ENCODE measurements at regions not wholly inside any gene's neighbourhood (a gene's known extent, or its start where the extent isn't known, plus 50 kb on each side); places are given as distances from the start of the nearest gene placed in this dataset.

DNA sequence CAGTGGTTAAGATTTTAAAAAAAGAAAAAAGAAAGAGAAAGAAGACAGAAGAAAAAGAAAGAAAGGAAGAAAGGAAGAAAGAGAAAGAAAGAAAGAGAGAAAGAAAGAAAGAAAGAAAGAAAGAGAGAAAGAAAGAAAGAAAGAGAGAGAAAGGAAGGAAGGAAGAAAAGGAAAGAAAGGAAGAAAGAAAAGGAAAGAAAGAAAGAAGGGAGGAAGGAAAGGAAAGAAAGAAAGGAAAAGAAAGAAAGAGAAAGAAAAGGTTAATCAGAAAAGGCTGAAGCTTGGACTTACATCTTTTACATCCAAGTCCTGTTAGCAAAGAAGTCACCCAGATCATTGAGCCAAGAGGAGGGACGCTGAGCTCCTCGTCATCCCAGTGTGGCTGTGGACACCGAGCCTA lies 70.0 kb downstream of the IRX2 start:
- Histone ChIP-seq H3K27ac (no peak overlapping the region), H3K27me3 (replicated peaks) (no peaks in the 10 kb centered on the region), H3K36me3 (replicated peaks) (no peaks in the 10 kb centered on the region), H3K4me3 (ENCODE audit: low read depth, low read length) (no peak overlapping the region)
- in situ Hi-C loops (cut with HindIII; ENCODE audit: low pct_ligation_motif_present, low sequenced_read_pairs), result no loop called here
- TF ChIP-seq, protein P1, sequence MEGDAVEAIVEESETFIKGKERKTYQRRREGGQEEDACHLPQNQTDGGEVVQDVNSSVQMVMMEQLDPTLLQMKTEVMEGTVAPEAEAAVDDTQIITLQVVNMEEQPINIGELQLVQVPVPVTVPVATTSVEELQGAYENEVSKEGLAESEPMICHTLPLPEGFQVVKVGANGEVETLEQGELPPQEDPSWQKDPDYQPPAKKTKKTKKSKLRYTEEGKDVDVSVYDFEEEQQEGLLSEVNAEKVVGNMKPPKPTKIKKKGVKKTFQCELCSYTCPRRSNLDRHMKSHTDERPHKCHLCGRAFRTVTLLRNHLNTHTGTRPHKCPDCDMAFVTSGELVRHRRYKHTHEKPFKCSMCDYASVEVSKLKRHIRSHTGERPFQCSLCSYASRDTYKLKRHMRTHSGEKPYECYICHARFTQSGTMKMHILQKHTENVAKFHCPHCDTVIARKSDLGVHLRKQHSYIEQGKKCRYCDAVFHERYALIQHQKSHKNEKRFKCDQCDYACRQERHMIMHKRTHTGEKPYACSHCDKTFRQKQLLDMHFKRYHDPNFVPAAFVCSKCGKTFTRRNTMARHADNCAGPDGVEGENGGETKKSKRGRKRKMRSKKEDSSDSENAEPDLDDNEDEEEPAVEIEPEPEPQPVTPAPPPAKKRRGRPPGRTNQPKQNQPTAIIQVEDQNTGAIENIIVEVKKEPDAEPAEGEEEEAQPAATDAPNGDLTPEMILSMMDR (IDR thresholded peaks at IDR 0.05; ENCODE audit: low read depth, low read length, missing control alignments), result no peak
- no peak for DNase-seq

DNA sequence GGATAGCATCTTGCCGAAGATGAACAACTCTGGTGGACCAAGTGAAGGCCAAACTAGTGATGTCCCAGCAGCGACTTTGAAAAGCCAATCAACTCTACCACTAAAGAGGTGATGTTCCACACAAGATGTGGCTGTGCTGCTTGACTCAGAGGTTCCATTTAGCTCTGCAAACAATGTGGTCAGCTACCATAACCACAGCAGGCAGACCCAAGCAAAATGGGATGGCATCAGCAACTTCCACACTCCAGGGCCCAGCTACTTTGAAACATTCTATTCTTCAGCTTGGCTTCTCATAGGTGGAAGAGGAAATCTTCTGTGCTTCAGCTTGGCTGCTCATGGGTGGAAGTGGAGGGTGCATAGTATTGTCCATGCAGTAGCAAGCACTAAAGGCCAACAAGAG lies 70.5 kb downstream of the IRX2 start:
- no peak for DNase-seq
- TF ChIP-seq, protein P1 (IDR thresholded peaks at IDR 0.05; ENCODE audit: low read depth, low read length, missing control alignments), result no peak
- no peak overlapping the region for H3K4me3 ChIP-seq (ENCODE audit: low read depth, low read length)
- in situ Hi-C loops (cut with HindIII; ENCODE audit: low pct_ligation_motif_present, low sequenced_read_pairs), result no loop called here
- H3K36me3 ChIP-seq (replicated peaks), result no peaks in the 10 kb centered on the region
- no peak overlapping the region for H3K27ac ChIP-seq
- H3K27me3 ChIP-seq (replicated peaks), result no peaks in the 10 kb centered on the region

DNA sequence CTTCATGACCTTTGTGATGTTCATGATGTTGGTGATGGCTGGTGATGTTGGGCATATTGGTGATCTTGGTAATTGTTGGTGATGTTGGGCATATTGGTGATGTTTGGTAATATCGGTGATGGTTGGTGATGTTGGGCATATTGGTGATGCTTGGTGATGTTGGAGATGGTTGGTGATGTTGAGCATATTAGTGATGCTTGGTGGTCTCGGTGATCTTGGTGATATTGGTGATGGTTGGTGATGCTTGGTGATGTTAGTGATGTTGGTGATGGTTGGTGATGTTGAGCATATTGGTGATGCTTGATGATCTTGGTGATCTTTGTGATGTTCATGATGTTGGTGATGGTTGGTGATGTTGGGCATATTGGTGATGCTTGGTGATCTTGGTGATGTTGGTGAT lies 73.8 kb downstream of the IRX2 start:
- in situ Hi-C loops (cut with HindIII; ENCODE audit: low pct_ligation_motif_present, low sequenced_read_pairs), result no loop called here
- TF ChIP-seq, protein P1 (IDR thresholded peaks at IDR 0.05; ENCODE audit: low read depth, low read length, missing control alignments), result no peak
- Histone ChIP-seq H3K27me3 (replicated peaks) (no peaks in the 10 kb centered on the region), H3K27ac (no peak overlapping the region), H3K36me3 (replicated peaks) (no peaks in the 10 kb centered on the region), H3K4me3 (ENCODE audit: low read depth, low read length) (no peak overlapping the region)
- no peak for DNase-seq

DNA sequence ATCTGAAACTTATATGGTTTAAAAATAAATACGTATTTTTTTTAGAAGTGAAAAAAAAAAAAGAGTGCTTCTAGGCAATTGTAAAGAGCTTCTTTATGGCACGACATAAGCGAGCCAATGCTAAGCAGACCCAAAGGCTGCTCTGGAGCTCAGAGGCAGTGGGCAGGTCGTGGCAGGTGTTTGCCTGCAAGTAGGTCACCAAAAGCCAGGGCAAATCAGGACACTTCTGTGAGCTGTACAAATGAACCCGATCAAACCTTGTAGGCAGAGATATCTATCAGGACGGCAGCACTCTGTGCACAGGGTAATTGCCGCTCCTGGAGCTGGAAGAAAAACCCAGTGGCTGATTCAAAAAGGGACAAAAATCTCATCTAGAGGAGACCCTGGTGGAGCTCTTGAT lies 75.9 kb downstream of the IRX2 start:
- in situ Hi-C loops (cut with HindIII; ENCODE audit: low pct_ligation_motif_present, low sequenced_read_pairs), result no loop called here
- no peak overlapping the region for H3K27ac ChIP-seq
- no peaks in the 10 kb centered on the region for H3K36me3 ChIP-seq (replicated peaks)
- TF ChIP-seq, protein P1 (IDR thresholded peaks at IDR 0.05; ENCODE audit: low read depth, low read length, missing control alignments), result no peak
- H3K4me3 ChIP-seq (ENCODE audit: low read depth, low read length), result no peak overlapping the region
- H3K27me3 ChIP-seq (replicated peaks), result no peaks in the 10 kb centered on the region
- no peak for DNase-seq

DNA sequence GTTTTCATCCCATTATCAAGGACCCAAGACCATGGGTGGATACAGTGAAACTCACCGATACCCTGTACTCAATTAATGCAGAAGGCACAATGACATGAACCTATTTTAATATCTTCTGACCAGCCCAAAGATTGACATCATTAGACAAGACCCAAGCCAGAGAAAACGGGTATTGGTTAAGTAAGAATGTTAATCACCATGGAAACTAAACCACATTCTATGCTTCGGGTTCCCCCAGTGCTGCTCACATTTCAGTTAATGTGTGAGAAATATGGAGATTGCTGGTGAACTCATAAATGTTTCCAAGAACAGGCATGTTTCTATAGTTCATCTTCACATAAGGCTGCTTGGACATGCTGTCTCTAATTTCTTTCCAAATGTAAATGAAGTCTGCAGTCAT lies 77.0 kb downstream of the IRX2 start:
- Histone ChIP-seq H3K36me3 (replicated peaks) (no peaks in the 10 kb centered on the region), H3K4me3 (ENCODE audit: low read depth, low read length) (no peak overlapping the region), H3K27ac (no peak overlapping the region), H3K27me3 (replicated peaks) (no peaks in the 10 kb centered on the region)
- TF ChIP-seq, protein P1 (IDR thresholded peaks at IDR 0.05; ENCODE audit: low read depth, low read length, missing control alignments), result no peak
- in situ Hi-C loops (cut with HindIII; ENCODE audit: low pct_ligation_motif_present, low sequenced_read_pairs), result no loop called here
- no peak for DNase-seq

DNA sequence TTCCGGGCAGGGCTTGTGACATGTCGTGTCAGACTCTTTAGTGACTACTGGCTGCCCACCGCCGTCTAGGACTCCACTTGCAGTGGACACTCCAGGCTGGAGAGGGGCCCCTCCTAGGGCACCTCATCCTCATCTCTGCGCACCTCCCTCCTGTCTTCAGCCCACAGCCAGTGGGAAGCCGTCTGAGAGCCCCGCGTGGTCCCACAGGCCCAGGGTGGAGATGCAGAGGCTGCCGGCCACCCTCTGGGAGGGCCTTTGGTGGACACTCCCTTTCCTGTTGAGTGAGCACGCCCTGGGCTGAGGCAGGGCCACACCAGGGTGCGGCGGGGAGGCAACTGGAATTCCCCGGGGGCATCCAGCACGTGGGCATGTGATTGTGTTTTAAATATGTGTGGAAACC lies 80.5 kb downstream of the IRX2 start:
- in situ Hi-C loops (cut with HindIII; ENCODE audit: low pct_ligation_motif_present, low sequenced_read_pairs), result no loop called here
- Histone ChIP-seq H3K27ac (no peak overlapping the region), H3K4me3 (ENCODE audit: low read depth, low read length) (no peak overlapping the region), H3K36me3 (replicated peaks) (no peaks in the 10 kb centered on the region), H3K27me3 (replicated peaks) (no peaks in the 10 kb centered on the region)
- TF ChIP-seq, protein P1 (IDR thresholded peaks at IDR 0.05; ENCODE audit: low read depth, low read length, missing control alignments), result no peak
- no peak for DNase-seq

All from brain microvascular endothelial cell (primary cell).